VCaP (cell line): ENCODE measurements at regions not wholly inside any gene's neighbourhood (a gene's known extent, or its start where the extent isn't known, plus 50 kb on each side); places are given as distances from the start of the nearest gene placed in this dataset.
"Not testable (repeated sequence)": the region's sequence is repeated elsewhere in the genome, so short reads cannot be mapped to it uniquely, and the experiment has no call there.

Experiments used
- H3K27ac ChIP-seq: fragments of 450-650 bp; 2 replicates; pipeline ENCODE4 v1.5.1; 2017
- CTCF ChIP-seq: fragments of 450-650 bp; conservative IDR thresholded peaks from 2 replicates; pipeline ENCODE4 v1.5.1; 2017; ENCODE audit warnings: mild to moderate bottlenecking, moderate library complexity

DNA sequence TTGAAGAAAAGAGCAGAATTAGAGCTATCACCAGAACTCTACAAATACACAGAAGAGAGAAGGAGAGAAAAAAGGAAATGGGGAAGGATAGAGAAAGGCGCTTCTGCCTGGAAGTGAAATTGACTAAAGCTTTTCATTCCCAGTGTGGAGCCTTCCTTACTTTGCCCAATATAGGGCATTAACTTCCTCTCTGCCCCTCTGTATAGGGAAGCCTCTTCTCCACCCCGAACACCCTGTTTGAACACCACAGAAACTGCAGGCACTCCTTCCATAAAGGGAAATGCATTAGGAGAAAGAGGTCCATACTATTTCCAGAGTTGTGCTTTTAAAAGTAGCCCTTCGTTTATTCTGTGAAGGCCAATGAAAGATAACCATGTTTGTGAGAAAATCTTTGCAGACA, 248.5 kb downstream of the RAP2B start:
- H3K27ac ChIP-seq: no peak overlapping the region
- no peak for TF ChIP-seq CTCF

DNA sequence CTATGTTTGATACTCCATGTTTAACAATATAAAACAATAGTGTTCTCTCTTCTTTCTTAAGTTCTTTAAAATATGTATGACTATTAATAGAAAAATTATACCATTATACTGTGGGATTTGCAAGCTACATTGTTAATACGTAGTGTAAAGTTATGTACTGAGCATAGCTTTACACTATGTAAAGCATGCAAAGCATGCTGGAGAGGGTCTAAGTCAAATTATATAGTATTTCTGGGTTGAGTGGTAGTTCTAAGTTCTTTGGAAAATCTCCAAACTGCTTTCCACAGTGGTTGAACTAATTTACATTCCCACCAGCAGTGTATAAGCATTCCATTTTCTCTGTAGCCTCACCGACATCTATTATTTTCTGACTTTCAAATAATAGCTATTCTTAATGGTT, 253.0 kb downstream of the RAP2B start:
- H3K27ac ChIP-seq: no peak overlapping the region
- no peak for TF ChIP-seq CTCF

DNA sequence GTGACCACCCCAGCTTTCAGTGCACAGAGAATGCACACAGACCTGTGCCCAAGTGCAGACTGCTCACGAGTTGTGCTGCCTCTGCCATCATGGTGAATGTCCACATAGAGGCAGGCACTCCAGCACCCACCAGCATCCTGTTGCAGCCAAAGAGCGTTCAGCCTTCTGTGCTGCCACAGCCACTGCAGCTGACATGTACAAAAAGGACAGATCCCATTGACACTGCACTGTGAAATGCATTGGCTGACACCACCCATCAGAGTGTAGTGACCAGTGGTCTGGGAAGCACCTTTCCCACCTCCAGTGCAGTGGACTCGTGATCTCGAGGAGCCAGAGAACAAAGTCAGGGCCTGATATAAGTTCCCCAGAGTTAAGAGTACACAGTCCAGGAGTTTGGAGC, 260.3 kb downstream of the RAP2B start:
- H3K27ac ChIP-seq: no peak overlapping the region

DNA sequence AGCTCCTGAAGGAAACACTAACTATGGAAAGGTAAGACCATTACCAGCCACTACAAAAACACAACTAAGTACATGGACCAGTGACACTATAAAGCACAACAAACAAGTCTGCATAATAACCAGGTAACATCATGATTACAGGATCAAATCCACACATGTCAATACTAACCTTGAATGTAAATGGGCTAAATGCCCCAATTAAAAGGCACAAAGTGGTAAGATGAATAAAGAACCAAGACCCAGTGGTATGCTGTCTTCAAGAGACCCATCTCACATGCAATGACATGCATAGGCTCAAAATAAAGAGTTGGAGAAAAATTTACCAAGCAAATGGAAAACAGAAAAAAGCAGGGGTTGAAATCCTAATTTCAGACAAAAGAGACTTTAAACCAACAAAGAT, 261.8 kb downstream of the RAP2B start:
- not testable (repeated sequence) for H3K27ac ChIP-seq

More for the DNA sequence above, 260.3 kb downstream of the RAP2B start:
- TF ChIP-seq CTCF: no peak

- H3K27ac ChIP-seq: no peak overlapping the region
- TF ChIP-seq CTCF: no peak
These were observed 264.3 kb downstream of the RAP2B start for GRCh38 chr3:153426344-153426743.

- no peak for TF ChIP-seq CTCF
- no peak overlapping the region for H3K27ac ChIP-seq
These were observed 264.8 kb downstream of the RAP2B start for GRCh38 chr3:153426803-153427202.

DNA sequence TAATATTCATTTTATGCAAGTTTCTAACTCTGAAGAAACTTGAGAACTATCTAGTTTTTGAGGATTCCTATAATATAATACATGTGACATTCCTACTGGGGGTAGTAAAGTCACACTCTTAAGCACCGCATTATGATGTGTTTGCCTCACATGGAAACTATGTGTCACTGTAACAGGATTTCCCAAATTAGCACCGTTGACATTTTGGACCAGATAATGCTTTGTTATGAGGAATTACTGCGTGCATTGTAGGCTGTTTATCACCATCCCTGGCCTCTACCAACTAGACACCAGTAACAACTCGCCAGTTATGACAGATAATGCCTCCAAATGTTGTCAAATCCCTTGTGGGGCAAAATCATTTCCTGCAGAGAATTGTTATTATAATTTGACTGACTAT, 267.8 kb downstream of the RAP2B start:
- TF ChIP-seq CTCF: no peak
- H3K27ac ChIP-seq: no peak overlapping the region

DNA sequence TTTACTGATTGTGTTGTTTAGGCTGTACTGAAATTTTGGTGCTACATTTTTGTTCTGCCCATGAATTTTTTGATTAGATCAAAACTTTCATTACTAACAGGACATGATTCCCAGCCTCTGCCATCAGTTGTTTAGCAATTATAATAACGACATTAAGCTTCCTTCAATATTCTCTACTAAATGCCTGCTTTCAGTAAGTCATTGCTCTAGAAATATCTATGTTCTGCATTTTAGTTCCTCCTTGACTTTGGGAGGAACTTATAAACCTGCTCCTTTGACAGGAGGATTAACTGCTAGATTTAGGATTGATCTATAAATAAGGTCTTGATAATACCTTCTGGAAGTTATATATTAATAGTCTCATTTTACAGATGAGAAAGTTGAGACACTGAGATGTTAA, 269.1 kb downstream of the RAP2B start:
- H3K27ac ChIP-seq: no peak overlapping the region
- TF ChIP-seq CTCF: no peak
